NCI-H1694 treated with DMSO at 0.1 percent for 48 hours (cell line): ENCODE measurements at regions not wholly inside any gene's neighbourhood (a gene's known extent, or its start where the extent isn't known, plus 50 kb on each side); places are given as distances from the start of the nearest gene placed in this dataset.
"Not testable (repeated sequence)": the region's sequence is repeated elsewhere in the genome, so short reads cannot be mapped to it uniquely, and the experiment has no call there.

ENCODE experiments used
- DNase-seq: peaks from one replicate; lab custom pipeline; 2025; lab: John Stamatoyannopoulos, UW

DNA sequence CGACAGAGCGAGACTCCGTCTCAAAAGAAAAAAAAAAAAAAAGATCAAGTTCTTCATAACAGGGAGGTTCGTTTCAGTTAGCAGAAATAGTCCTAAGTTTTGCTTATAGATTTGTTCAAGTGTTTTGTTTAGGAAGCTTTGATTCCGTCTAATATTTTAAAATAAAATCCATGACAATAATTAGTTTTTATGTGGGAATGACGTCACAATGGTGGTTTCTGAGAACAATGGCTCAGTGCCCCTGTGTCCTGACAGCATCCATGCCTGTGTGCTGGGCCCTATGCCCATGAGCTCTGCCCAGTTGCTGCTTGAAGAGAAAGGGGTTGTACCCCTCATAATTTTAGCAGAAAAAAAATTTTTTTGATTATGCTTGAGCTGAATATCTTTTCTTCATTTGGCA lies 134.0 kb downstream of the SST start:
- no peak for DNase-seq

DNA sequence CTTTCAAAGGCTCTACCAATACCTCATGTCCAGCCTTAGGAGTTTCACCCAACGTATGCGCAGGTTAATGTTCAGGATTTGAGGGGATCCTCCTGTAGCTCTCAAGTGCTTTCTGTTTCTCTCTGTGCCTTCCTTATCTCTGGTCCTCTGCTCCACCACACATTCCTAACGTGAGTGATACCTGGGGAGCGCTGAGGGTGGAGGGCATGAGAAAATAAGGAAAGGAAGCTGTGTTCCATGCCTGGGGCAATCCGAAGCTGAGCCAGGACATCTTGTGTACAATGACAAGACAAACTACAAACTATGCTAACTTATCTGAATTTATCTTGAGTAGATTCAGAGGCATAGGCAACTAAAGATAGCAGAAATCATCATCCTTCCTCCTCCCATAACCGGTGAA lies 136.4 kb downstream of the SST start:
- DNase-seq: no peak

DNA sequence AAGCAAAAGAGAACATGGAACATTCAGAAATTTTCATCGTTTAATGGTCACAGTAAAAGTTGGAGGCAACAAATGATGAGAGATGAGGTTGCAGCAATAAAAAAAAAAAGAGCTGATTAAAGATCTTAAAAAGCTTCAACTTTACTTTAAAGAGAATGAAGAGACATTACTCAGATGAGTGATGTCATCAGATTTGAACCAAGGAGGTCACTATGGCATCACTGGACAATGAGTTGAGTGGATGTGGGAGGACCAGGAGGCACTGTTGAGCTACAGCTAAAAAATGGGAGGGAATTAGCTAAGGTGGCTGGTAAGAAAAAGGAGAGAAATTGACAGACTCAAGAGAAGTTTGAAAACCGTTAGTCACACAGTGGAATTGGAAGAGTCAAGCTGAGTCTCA lies 138.4 kb downstream of the SST start:
- DNase-seq: no peak

DNA sequence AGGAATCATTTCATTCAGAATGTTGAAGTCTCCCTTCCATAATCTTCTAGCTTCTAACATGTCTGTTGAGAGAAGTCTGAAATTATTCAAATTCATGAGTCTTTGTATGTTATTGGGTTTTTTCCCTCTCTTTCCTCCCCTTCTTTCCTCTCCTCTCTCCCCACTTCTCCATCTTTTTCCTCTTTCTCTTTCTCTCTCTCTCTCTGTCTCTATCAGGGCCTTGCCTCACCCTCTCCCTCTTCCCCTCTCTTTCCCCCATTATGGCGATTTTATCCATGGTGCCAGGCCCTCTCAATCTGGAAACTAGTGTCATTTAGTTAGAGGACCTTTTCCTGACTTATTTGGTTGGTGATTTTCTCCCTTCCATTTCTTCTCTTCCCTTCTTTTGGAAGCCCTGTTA lies 147.3 kb downstream of the SST start:
- no peak for DNase-seq

DNA sequence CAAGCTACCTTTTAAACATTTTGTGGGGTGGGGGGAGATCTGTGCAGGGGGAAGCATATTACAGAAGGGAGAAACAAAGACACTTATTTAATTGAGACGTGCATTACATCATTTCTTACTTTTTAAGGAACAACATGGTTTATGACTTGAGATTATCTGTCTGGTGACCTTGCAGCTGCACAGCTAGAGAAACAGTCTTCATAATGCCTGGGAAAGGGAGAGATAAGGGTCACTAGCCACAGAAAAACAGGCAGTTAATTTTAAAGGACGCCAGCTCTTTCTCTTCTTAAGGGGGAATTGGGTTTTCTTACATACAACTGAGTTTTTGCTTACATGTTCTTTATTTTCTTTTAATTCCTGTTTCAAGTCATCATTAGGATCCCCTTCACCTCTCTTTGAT lies 147.9 kb downstream of the SST start:
- DNase-seq: no peak

DNA sequence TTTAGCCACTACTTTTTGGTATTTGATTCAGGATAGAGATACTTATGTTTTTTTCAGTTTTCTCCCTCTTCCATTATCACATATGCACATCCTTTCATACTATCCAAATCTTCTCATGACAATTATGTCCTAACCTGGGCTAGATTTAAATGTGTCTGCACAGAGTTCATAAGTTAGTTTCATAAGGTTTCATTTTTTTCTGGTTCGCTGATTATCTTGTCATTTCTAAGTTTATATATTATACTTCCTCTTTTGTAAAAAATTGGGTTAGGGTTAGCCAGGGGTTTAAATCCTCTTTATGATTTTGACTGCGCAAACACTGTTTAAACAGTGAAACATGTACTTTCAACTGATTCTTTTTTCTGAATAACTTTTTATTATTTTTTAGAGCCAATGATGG lies 148.6 kb downstream of the SST start:
- no peak for DNase-seq

DNA sequence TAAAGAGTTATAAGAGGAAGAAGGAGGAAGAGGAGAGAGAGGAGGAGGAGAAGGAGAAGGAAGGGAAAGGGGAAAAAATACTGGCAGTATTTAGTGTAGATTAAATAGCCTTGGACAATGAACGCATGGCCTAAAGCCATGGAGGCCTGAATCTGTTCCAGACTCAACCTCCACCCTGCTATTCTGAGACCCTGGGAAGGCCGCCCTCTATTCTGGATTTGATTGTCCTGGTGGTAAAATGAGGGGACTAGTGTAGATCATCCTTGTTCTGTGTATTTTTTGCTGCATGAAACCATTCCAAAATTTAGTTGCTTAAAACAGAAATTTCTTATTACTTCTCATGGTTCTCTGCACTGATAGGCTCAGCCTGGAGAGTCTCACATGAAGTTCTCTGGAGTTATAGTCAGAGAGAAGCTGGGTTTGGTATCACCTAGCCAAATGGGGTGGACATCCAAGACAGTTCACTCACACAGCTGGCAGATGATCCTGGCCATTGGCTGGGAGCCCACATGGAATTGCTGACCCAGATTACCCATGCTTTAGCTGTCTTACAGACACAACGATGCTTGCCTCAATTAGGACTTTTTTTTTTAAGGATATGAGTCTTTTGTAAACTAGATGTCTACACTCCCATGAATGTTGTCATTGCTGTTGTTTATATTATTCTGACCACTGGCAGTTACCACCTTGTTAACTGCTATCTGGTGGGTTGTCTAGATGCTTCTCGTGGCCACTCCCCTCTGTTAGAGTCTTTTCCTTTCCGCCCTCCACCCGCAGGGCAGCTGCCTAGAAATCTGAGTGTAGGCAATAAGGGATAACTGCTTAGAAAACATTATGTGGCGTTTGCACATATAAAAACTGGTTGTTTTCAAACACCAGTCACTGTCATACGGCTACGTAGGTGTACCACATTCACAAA lies 149.9 kb downstream of the SST start:
- no peak for DNase-seq

DNA sequence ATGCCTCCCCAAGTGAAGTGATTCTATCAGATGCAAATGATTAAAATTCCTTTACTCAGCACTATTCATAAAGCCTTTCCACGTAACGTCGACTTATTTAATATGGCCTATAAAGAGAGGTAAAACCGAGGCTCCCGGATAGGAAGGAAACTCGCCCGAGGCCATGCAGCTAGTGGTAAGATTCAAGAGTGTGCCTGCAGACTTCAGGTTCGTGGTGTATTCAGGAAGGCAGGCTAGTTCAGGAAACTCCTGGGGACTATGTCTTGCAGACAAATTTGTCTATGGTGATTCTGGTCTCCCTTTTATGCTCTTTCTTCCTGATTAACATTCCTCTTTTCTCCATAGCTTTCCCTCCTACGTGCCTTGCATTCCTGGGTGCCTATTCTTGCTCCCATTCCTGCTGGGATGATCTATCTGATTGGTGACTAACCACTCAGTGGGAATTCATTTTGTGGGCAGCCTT lies 150.7 kb downstream of the SST start:
- DNase-seq: no peak

DNA sequence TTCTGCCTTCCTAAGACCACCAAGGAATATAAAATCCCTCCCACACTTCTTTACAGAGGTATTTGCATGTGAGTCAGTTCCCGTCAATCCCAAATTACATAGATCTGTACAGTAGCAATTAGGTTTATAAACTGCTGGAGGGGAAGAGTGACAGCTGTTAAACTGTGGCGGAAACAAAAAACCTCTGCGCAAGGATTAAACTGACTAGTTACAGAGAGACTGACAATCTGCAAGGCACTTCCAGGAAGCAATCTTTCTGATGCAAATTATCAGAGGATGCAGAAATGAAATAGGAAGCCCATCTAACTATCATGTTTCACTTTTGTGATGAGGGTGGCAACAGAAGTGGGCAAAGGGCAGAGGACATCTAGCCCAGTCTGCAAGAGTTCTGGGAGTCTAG lies 150.4 kb downstream of the RTP4 start:
- DNase-seq: no peak

DNA sequence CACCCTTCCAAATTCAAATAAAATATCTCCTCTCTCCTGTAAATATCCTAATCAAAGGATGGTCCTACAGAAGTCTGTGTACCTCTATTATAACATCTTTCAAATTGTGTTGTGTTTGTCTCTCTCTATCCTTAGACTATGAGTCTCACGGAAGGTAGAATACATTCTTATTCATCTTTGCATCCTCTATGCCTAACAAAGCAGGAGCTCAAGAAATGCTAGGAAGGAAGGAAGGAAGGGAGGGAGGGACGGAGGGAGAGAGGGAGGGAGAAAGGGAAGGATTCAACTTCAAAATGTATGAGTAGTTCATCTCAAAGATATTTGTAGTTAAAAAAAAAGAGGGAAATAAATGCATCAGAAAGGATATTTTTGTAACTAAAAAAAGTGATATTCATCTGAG lies 150.0 kb downstream of the RTP4 start:
- no peak for DNase-seq

DNA sequence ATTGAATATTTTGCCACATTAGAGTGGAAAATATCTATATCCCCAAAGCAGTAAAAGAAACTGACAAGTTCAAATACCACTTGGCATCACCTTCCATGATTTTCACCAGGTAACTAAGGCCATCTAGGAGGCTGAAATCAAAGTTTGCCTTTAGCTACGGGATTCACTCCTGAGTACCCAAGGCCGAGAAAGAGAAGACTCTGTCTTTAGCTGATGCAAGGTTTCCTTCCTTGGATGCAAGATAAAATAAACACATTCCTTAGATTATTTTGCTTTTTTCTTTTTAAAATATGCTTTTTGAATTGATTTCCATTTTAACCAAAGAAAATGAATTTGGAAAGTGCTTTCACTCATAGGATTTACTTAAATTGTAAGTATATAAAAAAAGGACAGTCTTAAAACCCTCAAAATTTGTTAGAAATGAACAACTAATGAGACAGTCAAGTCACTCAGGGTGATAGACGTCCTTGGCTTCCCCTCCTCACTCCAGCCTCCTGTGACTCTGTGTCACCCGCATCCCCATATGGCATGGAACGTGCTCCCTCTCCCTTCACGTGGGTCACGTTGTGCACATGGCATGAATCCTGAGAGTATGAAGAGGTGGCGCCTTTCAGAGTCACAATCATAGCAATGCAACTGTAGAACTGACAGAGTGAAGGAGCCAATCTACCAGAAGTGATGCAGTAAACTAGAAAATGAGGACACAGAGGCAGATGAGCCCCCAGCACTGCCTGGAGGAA lies 148.4 kb downstream of the RTP4 start:
- no peak for DNase-seq

DNA sequence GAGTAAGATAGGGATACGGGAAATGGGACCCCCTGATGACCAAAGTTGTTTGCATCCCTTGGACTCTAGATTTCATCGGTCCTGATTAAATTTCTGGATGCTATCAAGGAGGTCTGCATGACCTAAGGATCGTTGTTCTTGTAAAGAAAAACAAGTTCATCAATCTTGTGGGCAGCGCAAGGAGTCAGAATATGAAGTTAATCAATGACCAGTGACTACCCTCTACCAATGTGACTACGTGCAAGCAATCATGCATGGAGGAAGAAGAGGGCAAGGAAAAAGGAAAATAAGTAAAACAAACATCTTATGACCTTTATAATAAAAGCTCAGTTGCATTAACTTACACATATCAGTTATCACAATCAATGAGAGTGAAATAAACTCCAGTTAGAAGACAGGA lies 139.7 kb downstream of the RTP4 start:
- no peak for DNase-seq

DNA sequence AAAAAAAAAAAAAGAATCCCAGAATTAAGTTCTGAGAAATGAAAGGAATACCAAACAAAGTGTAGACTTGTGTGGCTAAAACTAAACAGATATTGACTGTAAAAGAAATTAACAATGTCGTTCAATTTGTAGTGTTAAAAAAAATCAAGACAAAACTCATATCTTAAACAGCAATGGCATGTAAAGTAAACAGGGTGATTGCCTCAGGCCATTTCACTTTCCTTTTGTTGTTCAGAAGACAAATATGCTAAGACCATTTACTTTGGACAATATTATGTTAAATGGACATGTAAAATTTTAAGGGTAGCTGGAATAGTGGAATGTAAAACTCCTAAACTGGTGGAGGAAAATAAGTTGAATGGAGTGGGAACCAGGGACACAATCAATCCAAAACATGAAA lies 139.1 kb downstream of the RTP4 start:
- DNase-seq: no peak

DNA sequence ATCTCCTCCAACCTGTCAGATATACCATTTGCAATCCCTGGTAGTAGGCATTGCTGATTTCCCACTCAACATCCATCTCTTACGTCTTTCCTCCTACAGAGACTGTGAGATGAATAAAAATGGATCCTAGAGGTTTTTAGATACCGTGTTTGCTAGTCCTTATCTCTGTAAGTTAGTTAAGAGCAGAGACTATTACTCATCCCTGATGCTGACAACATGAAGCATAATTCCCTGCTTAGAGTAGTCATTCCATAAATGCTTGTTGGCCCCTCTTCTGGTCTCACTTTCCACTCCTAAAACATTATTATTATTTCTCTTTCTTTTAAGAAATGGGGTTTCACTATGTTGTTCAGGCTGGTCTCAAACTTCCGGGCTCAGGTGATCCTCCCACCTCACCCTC lies 136.2 kb downstream of the RTP4 start:
- DNase-seq: no peak

DNA sequence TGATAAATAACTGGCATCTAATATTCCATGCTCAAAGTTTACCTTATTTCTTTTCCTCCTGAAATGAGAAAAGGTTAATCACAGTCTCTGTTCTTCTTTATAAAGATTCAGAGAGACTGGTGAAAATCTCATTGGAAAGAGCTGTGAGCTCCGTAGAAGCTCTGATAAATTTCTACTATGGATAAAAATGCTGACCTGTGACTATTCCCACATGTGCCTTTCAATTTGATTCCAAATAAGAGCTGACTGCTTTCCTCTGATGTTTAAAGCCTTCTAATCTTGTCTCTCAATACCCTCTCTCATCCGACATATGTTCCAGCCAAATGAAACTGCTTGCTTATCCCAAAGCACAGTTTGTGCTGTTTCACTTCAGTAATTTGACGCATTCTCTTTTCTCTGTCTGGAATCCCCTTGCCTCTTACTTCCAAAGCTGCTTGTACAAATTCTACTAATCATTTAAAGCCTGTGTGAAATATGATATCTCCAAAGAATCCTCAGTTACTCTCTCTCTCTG lies 130.1 kb downstream of the RTP4 start:
- DNase-seq: no peak

DNA sequence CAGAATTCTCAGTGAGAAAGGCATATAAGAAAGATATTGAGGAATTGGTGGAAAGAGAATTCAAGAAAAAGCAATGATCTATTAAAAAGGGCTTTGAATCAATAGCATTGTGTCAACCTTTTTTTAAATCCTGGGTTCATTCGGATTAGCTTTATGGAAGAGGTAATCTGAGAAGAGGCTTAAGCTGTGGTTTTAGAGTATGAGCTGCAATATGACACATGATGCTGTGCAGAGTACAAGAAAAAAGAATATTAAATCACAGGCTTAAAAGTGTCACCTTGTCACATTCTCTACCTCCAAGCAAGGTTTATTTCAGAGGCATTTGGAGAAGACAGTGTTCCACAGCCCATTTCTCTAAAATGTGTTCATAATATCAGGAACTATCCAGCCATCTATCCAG lies 128.9 kb downstream of the RTP4 start:
- DNase-seq: no peak

DNA sequence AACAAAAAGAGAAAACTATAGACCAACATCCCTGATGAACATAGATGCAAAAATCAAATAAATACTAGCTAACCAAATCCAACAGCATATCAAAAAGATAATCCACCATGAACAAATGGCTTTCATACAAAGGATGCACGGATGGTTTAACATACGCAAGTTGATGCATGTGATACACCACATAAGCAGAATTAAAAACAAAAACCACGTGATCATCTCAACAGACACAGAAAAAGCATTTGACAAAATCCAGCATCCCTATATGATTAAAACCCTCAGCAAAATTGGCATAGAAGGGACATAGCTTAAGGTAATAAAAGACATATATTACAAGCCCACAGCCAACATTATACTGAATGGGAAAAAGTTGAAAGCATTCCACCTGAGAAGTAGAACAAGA lies 125.9 kb downstream of the RTP4 start:
- not testable (repeated sequence) for DNase-seq

DNA sequence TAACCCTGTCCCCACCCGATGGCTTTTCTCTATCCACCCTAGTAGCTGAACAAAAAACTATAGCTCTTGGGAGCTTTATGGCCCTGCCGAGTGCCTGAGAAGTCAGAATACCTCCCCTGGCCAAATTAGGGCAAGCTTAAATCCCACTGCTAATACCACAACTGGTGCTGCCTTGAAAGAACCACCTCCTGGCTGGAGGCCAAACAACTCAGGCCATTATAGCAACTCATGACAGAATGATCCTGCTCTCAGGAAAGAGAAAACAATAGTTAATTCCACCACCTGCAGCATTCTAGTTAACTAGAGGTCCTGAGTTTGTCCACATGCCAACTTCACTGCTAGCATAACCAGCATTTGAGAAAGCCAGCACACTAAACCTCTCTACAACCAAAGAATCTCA lies 123.2 kb downstream of the RTP4 start:
- DNase-seq: no peak

DNA sequence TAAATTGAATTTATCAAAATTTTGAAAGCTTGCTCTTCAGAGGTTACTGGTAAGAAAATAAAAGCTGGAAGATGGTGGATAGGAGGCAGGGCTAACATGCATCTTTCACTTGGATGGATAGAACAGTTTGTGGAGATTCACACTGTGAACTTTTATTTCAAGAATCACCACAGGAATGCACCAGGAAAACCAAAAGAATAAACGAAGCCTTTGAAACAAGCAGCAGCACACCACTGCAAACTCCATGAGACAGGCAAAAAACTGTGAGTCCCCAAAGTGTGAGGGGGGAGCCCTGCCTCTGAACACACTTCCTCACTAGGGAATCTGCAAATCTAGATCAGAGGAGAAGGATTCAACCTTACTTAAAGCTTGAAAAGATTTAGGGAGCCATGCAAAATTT lies 122.2 kb downstream of the RTP4 start:
- DNase-seq: no peak

DNA sequence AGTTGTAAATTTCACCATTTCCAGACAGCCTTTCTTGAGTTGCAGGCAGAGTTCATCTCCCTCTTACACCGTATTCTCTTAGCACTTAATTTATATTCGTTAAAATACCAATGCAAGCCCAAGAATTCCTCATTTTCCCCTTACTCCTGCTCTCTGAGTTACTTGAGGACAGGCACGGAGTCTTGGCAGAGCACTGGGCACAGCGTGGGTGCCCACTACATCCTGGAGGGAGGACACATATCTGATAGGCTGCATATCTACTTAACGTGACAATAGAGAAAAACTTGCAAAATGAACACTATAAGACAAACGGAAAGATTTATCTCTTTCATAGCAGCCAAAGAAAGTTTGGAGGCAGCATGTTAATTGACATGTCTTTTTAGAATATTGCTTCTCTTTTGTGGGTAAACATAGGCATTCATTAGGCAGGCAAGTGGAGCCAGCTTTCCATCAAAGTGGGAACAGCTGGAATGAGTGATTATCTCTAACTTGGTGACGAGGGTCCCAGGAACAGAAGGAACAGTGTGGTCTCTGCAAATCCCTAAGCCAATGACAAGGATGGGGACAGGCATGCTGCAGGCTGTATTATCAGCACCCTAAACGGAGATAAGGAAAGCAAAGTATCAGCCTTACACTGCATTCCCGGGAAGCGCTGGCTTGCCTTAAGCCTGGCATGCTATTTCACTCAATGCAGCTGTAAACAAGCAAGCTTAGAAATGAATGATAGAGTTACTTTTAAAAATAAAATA lies 116.5 kb downstream of the RTP4 start:
- no peak for DNase-seq

DNA sequence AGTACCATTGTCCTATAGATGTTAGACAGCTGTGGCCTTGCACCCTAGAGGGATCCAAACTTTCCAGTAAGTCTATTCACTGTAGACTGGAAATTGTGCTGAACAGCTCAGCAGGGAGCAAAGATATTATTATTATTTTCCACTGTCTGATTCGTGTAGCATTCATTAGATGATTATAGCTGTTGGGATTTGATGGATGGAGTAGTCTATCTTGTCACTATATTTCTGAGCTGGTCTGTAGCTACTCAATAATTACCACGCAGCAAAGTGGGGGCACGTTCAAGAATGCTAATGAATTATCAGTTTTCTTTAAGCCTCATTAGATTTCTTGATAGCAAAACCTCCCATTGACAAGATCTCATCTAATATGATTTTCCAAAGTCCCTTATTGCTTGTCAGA lies 113.2 kb downstream of the RTP4 start:
- DNase-seq: no peak

DNA sequence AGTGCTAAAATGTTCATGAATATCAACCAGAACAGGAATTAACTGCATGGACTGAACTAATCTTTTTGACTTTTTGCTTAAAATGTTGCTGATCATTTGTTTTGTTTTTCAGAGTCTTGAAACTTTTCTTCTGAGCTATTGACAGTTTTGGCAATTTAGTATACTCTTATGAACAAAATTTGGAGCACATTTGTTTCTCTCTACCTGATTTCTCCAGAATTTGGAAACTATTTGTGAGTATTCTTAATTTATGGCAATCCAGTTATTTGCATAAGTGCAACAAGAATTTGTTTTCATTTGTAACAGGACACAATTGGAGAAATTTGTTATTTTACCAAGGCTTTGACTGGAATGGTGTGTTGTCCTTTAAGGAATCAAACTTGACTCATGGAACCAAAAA lies 107.4 kb downstream of the RTP4 start:
- not testable (repeated sequence) for DNase-seq
